Neural cell (in vitro differentiated cells): ENCODE measurements at regions not wholly inside any gene's neighbourhood (a gene's known extent, or its start where the extent isn't known, plus 50 kb on each side); places are given as distances from the start of the nearest gene placed in this dataset.
"Not testable (repeated sequence)": the region's sequence is repeated elsewhere in the genome, so short reads cannot be mapped to it uniquely, and the experiment has no call there.

Source experiments
- H2AFZ ChIP-seq: fragments of 200-600, 300-800 bp; sonication (generic), shearing (Covaris generic); 2 replicates; pipeline ENCODE4 v1.6.0; 2014; ENCODE audit warnings: low read depth, mild to moderate bottlenecking, antibody characterized with exemption, low read length, moderate library complexity
- H3F3A ChIP-seq: fragments of 200-600 bp; shearing (Covaris generic); 2 replicates; pipeline ENCODE4 v1.6.1; 2016; ENCODE audit warnings: mild to moderate bottlenecking, moderate library complexity, mixed read lengths, antibody characterized with exemption, low read length; ENCODE audit not compliant: insufficient read depth, poor library complexity, severe bottlenecking
- H3K27ac ChIP-seq: fragments of 200-600, 300-800 bp; sonication (generic), shearing (Covaris generic); 2 replicates; pipeline ENCODE4 v1.5.1; 2014; ENCODE audit warnings: mild to moderate bottlenecking, low read length, moderate library complexity
- H3K27me3 ChIP-seq: fragments of 300-800, 200-600 bp; sonication (generic), shearing (Covaris generic); 2 replicates; pipeline ENCODE4 v1.6.0; 2014; ENCODE audit warnings: mild to moderate bottlenecking, low read depth, low read length, moderate library complexity; ENCODE audit not compliant: insufficient read depth
- H3K36me3 ChIP-seq: fragments of 300-800, 200-600 bp; sonication (generic), shearing (Covaris generic); 2 replicates; pipeline ENCODE4 v1.5.1; 2014; ENCODE audit warnings: mild to moderate bottlenecking, antibody characterized with exemption, low read length, moderate library complexity; ENCODE audit not compliant: insufficient read depth
- H3K4me2 ChIP-seq: fragments of 300-800, 200-600 bp; sonication (generic), shearing (Covaris generic); 2 replicates; pipeline ENCODE4 v1.6.0; 2014; ENCODE audit warnings: mild to moderate bottlenecking, low read length
- H3K4me3 ChIP-seq: fragments of 300-800, 200-600 bp; sonication (generic), shearing (Covaris generic); 2 replicates; pipeline ENCODE4 v1.5.1; 2014; ENCODE audit warnings: mild to moderate bottlenecking, low read length, moderate library complexity
- H3K79me2 ChIP-seq: fragments of 200-600 bp; shearing (Covaris generic); replicated peaks from 2 replicates; pipeline ENCODE4 v1.6.0; 2014; ENCODE audit warnings: mild to moderate bottlenecking, low read length, moderate library complexity; ENCODE audit not compliant: insufficient read depth
- H3K9ac ChIP-seq: fragments of 300-800, 200-600 bp; sonication (generic), shearing (Covaris generic); 2 replicates; pipeline ENCODE4 v1.6.1; 2016; ENCODE audit warnings: mild to moderate bottlenecking, low read length, mixed read lengths
- H3K9me2 ChIP-seq: fragments of 200-600 bp; shearing (Covaris generic); 2 replicates; pipeline ENCODE4 v1.6.1; 2016; ENCODE audit warnings: mild to moderate bottlenecking, low read length, mixed read lengths; ENCODE audit not compliant: insufficient read depth
- H3K9me3 ChIP-seq: fragments of 200-600, 300-800 bp; sonication (generic), shearing (Covaris generic); 2 replicates; pipeline ENCODE4 v1.6.1; 2016; ENCODE audit warnings: mild to moderate bottlenecking, mixed run types, low read length, moderate library complexity, mixed read lengths
- H4K20me1 ChIP-seq: fragments of 200-600 bp; shearing (Covaris generic); 2 replicates; pipeline ENCODE4 v1.6.1; 2016; ENCODE audit warnings: mild to moderate bottlenecking, mixed run types; ENCODE audit not compliant: insufficient read depth

DNA sequence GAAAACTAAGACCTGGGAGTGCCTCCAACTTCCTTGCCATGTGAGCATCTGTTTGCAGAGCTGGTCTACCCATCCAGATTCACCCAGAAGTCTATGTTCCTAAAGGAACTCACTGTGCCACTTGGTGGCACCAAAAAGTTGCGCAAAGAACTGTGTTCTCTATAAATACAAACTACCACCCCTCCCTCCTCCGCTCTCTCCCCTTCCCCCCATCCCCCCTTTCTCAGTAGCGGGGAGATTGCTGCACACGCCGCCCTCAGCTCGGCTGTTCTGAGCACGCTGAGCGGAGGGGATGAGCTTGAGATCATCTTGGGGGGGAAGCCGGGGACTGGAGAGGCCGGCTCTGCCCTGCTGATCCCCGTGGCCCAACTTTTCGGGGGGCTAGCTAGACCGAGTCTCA is 352.2 kb upstream of the FOLH1 start:
- H3K4me3 ChIP-seq, H3K9ac ChIP-seq, H3K9me3 ChIP-seq, H3K27ac ChIP-seq, H3K36me3 ChIP-seq, H3K79me2 ChIP-seq, H4K20me1 ChIP-seq, H3K9me2 ChIP-seq, H3F3A ChIP-seq, H3K4me2 ChIP-seq, H2AFZ ChIP-seq, H3K27me3 ChIP-seq: not testable (repeated sequence)

DNA sequence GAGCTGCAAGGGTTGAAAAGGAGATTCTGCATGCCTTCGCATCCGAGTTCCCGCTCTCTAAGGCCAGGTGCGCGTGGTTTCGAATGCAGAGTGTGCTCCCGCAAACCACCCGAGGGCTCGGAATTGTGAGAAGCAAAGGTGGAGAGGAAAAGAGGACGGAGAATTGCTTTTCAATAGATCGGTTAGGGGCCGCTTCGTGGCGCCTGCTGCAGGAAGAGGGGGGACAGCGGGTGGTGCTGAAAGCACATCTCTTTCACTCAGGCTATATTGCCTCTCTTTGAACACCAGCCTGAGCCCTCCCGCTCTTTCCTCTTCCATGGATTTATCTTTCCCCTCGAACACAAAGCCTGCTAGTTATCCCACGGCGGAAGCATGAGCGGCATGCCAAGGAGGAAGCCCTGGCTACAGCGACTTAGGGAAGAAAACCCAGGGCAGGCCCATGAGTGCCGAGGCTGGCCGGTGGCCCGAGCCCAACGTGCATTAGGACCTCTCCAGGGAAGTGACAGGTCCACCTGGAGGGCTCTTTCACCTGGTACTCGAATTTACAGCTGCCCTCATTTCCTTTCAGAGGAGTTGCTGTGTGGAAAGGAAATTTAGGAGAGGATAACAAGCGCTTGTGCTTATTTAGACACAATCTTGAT is 353.0 kb upstream of the FOLH1 start:
- not testable (repeated sequence) for H3K36me3 ChIP-seq, H3K27me3 ChIP-seq, H4K20me1 ChIP-seq, H3K27ac ChIP-seq, H3K9ac ChIP-seq, H3K4me2 ChIP-seq, H3K79me2 ChIP-seq, H3F3A ChIP-seq, H3K9me2 ChIP-seq, H2AFZ ChIP-seq, H3K9me3 ChIP-seq, H3K4me3 ChIP-seq

DNA sequence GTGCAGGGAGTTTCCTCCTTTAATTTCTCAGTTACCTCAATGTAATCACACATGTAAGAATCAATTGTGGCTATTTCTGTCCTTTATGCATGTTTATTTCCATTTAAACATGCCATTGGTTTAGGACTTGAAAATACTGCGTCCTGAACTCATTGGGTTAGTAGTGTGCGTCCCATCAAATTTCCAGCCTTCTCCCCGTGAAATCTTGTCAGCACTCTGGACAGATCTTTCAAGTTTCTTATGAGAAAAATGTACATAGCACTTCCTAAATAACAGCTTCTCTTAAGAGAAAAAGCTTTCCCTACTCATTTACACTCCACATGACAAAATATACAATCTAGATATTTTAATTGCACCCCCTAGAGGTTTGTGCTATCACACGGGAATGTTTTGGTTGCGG is 353.9 kb upstream of the FOLH1 start:
- H2AFZ ChIP-seq, H3K36me3 ChIP-seq, H3F3A ChIP-seq, H3K27me3 ChIP-seq, H3K79me2 ChIP-seq, H3K9ac ChIP-seq, H3K9me2 ChIP-seq, H3K9me3 ChIP-seq, H3K4me2 ChIP-seq, H3K4me3 ChIP-seq, H3K27ac ChIP-seq, H4K20me1 ChIP-seq: not testable (repeated sequence)

DNA sequence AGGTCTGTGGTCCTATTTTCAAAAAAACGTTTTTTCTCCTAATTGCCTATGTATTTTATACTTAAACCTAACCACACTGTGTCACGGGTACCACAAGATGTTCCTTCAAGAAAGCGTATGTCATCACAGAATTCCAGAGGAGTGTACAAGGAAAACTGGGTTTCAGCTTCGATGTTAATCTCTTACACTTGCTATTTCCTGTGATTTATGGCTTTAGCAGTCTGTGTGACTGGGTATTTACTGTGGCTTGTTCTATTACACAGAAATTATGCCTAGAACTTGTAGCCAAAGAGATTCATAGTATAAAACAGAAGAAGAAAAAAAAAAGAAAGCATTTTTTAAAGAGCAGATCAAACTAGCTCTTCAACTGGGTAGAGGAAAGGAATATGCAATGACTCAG is 371.1 kb upstream of the FOLH1 start:
- not testable (repeated sequence) for H3K9ac ChIP-seq, H3K79me2 ChIP-seq, H3K36me3 ChIP-seq, H3K27me3 ChIP-seq, H3K27ac ChIP-seq, H3K4me2 ChIP-seq, H4K20me1 ChIP-seq, H3K9me3 ChIP-seq, H2AFZ ChIP-seq, H3F3A ChIP-seq, H3K4me3 ChIP-seq, H3K9me2 ChIP-seq

DNA sequence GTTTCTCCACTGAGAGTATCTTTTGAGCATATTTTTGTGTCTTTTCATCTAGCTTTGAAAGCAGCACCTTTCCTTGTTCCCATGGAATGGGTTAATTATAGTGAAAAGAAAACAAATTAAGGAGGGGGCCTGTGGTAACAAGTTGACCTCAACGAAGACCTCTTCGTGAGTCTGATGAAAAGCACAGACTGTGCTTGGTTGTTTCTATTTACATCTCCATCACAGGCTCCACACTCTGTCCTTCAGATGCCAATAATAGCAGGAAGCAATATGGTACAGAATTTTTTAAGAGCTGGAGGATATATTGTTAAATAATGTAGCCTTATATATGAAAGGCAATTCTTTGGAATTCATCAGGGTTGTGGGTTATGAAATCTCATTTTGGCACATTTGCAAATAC is 366.7 kb upstream of the OR4C13 start:
- not testable (repeated sequence) for H3K9me2 ChIP-seq, H4K20me1 ChIP-seq, H3K4me2 ChIP-seq, H2AFZ ChIP-seq, H3K27me3 ChIP-seq, H3K79me2 ChIP-seq, H3K9ac ChIP-seq, H3K4me3 ChIP-seq, H3K36me3 ChIP-seq, H3F3A ChIP-seq, H3K9me3 ChIP-seq, H3K27ac ChIP-seq

DNA sequence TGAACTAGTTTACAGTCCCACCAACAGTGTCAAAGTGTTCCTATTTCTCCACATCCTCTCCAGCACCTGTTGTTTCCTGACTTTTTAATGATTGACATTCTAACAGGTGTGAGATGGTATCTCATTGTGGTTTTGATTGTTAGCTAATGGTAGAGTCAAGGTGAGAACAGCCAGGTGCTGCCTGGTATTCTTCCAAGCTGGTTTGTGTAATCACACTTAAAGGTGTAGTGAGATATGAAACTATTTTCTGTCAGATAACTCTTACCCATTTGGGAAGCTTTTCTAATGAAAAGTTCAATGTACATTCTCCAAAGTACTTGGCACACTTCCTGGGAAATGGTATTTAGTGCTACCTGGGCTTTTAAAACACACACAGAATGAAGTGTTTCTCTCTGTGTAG is 343.3 kb upstream of the OR4C13 start:
- H3K9me3 ChIP-seq, H3K4me2 ChIP-seq, H3K36me3 ChIP-seq, H3F3A ChIP-seq, H3K27me3 ChIP-seq, H4K20me1 ChIP-seq, H2AFZ ChIP-seq, H3K9me2 ChIP-seq, H3K27ac ChIP-seq, H3K79me2 ChIP-seq, H3K9ac ChIP-seq, H3K4me3 ChIP-seq: not testable (repeated sequence)

DNA sequence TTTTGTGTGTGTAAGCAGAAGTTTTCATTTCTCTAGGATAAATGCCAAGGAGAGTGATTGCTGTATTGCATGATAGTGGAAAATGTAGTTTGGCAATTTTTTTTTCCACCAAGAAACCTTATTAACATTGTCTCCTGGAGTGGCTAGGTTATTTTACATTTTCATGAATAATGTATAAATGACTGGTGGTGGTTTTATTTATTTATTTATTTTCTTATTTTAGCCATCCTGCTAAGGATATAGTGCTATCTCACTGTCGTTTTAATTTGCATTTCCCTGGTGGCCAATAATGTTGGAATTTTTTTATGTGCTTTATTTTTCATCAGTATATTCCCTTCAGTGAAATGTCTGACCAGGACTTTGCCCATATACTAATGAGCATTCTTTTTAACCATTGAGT is 328.3 kb upstream of the OR4C13 start:
- not testable (repeated sequence) for H3K9ac ChIP-seq, H3K4me3 ChIP-seq, H3K36me3 ChIP-seq, H2AFZ ChIP-seq, H3K9me3 ChIP-seq, H3K79me2 ChIP-seq, H3F3A ChIP-seq, H3K9me2 ChIP-seq, H3K4me2 ChIP-seq, H3K27ac ChIP-seq, H3K27me3 ChIP-seq, H4K20me1 ChIP-seq

DNA sequence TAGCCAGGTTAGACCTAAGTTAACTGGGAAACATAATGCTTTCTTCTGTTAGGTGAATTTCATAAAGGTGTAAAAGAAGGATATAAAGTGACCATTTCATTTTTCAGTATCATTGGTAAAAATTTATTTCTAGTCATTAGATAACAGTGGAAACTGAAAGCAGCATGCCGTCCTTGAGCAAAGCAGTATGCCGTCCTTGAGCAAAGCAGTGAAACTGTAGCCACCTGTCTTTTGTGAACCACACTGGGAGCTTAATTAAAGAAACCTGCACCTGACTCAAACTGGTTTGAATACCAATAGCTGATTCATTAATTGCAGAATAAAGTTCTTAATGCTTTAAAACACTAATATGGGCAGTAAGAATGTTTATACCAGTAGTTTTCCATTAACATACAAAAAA is 281.5 kb upstream of the OR4C13 start:
- H3K9ac ChIP-seq, H4K20me1 ChIP-seq, H3K27ac ChIP-seq, H3K9me2 ChIP-seq, H3K36me3 ChIP-seq, H3K4me3 ChIP-seq, H3K9me3 ChIP-seq, H3K79me2 ChIP-seq, H2AFZ ChIP-seq, H3F3A ChIP-seq, H3K4me2 ChIP-seq, H3K27me3 ChIP-seq: not testable (repeated sequence)
